ACC112 (cell line): ENCODE measurements at regions not wholly inside any gene's neighbourhood (a gene's known extent, or its start where the extent isn't known, plus 50 kb on each side); places are given as distances from the start of the nearest gene placed in this dataset.

Experiments used
- H2AFZ ChIP-seq: fragments of 200-600 bp; sonication (generic); one replicate; pipeline ENCODE4 v1.6.0; 2017; ENCODE audit warnings: antibody characterized with exemption, low read length; ENCODE audit not compliant: unreplicated experiment
- H3K27ac ChIP-seq: fragments of 200-600 bp; sonication (generic); 2 replicates; pipeline ENCODE4 v1.5.1; 2014; ENCODE audit warnings: low read depth, mild to moderate bottlenecking, antibody characterized with exemption, low read length, moderate library complexity
- H3K27me3 ChIP-seq: fragments of 200-600 bp; sonication (generic); 2 replicates; pipeline ENCODE4 v1.6.1; 2014; ENCODE audit warnings: mild to moderate bottlenecking, antibody characterized with exemption, low read length, moderate library complexity, mixed read lengths; ENCODE audit not compliant: insufficient read depth
- H3K36me3 ChIP-seq: fragments of 200-600 bp; sonication (generic); 2 replicates; pipeline ENCODE4 v1.6.1; 2016; ENCODE audit warnings: mild to moderate bottlenecking, antibody characterized with exemption, low read length, moderate library complexity, mixed read lengths; ENCODE audit not compliant: insufficient read depth
- H3K4me1 ChIP-seq: fragments of 200-600 bp; sonication (generic); one replicate; pipeline ENCODE4 v1.6.1; 2016; ENCODE audit warnings: low read length, mixed read lengths; ENCODE audit not compliant: insufficient read depth, unreplicated experiment, control insufficient read depth
- H3K4me3 ChIP-seq: fragments of 200-600 bp; sonication (generic); 2 replicates; pipeline ENCODE4 v1.5.1; 2014; ENCODE audit warnings: mild to moderate bottlenecking, low read depth, low read length
- H3K79me2 ChIP-seq: fragments of 200-600 bp; sonication (generic); one replicate; pipeline ENCODE4 v1.6.0; 2016; ENCODE audit warnings: low read length; ENCODE audit not compliant: control insufficient read depth, unreplicated experiment, insufficient read depth

GRCh38 chr2:100675373-100675772 lies 112.6 kb downstream of the PDCL3 start:
- Histone ChIP-seq H2AFZ (no peak overlapping the region), H3K79me2 (no peaks in the 10 kb centered on the region), H3K27me3 (peaks cover 7% of the 10 kb centered on the region), H3K36me3 (no peaks in the 10 kb centered on the region), H3K4me3 (no peak overlapping the region), H3K4me1 (no peaks in the 10 kb centered on the region), H3K27ac (no peak overlapping the region)

GRCh38 chr2:100675855-100676254 lies 113.1 kb downstream of the PDCL3 start:
- peaks cover 4% of the 10 kb centered on the region for H3K27me3 ChIP-seq
- H3K4me1 ChIP-seq, result no peaks in the 10 kb centered on the region
- no peaks in the 10 kb centered on the region for H3K36me3 ChIP-seq
- no peak overlapping the region for H3K4me3 ChIP-seq
- H2AFZ ChIP-seq, result no peak overlapping the region
- H3K79me2 ChIP-seq, result no peaks in the 10 kb centered on the region
- H3K27ac ChIP-seq, result no peak overlapping the region

GRCh38 chr2:100676346-100676745 lies 113.6 kb downstream of the PDCL3 start:
- H3K27ac ChIP-seq, result no peak overlapping the region
- H3K36me3 ChIP-seq, result no peaks in the 10 kb centered on the region
- H3K4me1 ChIP-seq, result no peaks in the 10 kb centered on the region
- no peak overlapping the region for H3K4me3 ChIP-seq
- H3K27me3 ChIP-seq, result peaks cover 4% of the 10 kb centered on the region
- no peaks in the 10 kb centered on the region for H3K79me2 ChIP-seq
- H2AFZ ChIP-seq, result no peak overlapping the region

- H3K27ac ChIP-seq, result no peak overlapping the region
- H3K4me1 ChIP-seq, result no peaks in the 10 kb centered on the region
- H3K27me3 ChIP-seq, result peaks cover 13% of the 10 kb centered on the region
These were observed 114.9 kb downstream of the PDCL3 start for GRCh38 chr2:100677611-100678185.

GRCh38 chr2:100679211-100679610 lies 116.4 kb downstream of the PDCL3 start:
- no peaks in the 10 kb centered on the region for H3K36me3 ChIP-seq
- no peak overlapping the region for H3K27ac ChIP-seq
- no peak overlapping the region for H2AFZ ChIP-seq
- no peak overlapping the region for H3K4me3 ChIP-seq
- no peaks in the 10 kb centered on the region for H3K79me2 ChIP-seq
- no peaks in the 10 kb centered on the region for H3K4me1 ChIP-seq
- H3K27me3 ChIP-seq, result peaks cover 27% of the 10 kb centered on the region

More at GRCh38 chr2:100677611-100678185, 114.9 kb downstream of the PDCL3 start:
- Histone ChIP-seq H3K79me2 (no peaks in the 10 kb centered on the region), H3K36me3 (no peaks in the 10 kb centered on the region), H3K4me3 (no peak overlapping the region), H2AFZ (no peak overlapping the region)

- Histone ChIP-seq H3K36me3 (no peaks in the 10 kb centered on the region), H3K27me3 (peaks cover 25% of the 10 kb centered on the region), H3K27ac (no peak overlapping the region), H3K4me1 (no peaks in the 10 kb centered on the region), H3K79me2 (no peaks in the 10 kb centered on the region), H2AFZ (no peak overlapping the region), H3K4me3 (no peak overlapping the region)
These were observed 119.7 kb downstream of the PDCL3 start for GRCh38 chr2:100682536-100682935.

GRCh38 chr2:100683231-100683630 lies 120.4 kb downstream of the PDCL3 start:
- Histone ChIP-seq H2AFZ (no peak overlapping the region), H3K27ac (no peak overlapping the region), H3K27me3 (peaks cover 25% of the 10 kb centered on the region), H3K36me3 (no peaks in the 10 kb centered on the region), H3K4me3 (no peak overlapping the region), H3K79me2 (no peaks in the 10 kb centered on the region), H3K4me1 (no peaks in the 10 kb centered on the region)

GRCh38 chr2:100691846-100692245 lies 128.1 kb upstream of the NPAS2 start:
- Histone ChIP-seq H3K27ac (no peak overlapping the region), H3K79me2 (no peaks in the 10 kb centered on the region), H3K4me3 (no peak overlapping the region), H2AFZ (no peak overlapping the region), H3K36me3 (no peaks in the 10 kb centered on the region), H3K27me3 (peaks cover 19% of the 10 kb centered on the region), H3K4me1 (no peaks in the 10 kb centered on the region)

GRCh38 chr2:100692381-100692780 lies 127.6 kb upstream of the NPAS2 start:
- Histone ChIP-seq H3K27me3 (peaks cover 19% of the 10 kb centered on the region), H3K4me3 (no peak overlapping the region), H3K36me3 (no peaks in the 10 kb centered on the region), H3K4me1 (no peaks in the 10 kb centered on the region), H2AFZ (no peak overlapping the region), H3K79me2 (no peaks in the 10 kb centered on the region), H3K27ac (no peak overlapping the region)

GRCh38 chr2:100692906-100693305 lies 127.0 kb upstream of the NPAS2 start:
- H3K27ac ChIP-seq, result no peak overlapping the region
- no peaks in the 10 kb centered on the region for H3K36me3 ChIP-seq
- no peak overlapping the region for H2AFZ ChIP-seq
- no peaks in the 10 kb centered on the region for H3K4me1 ChIP-seq
- peaks cover 21% of the 10 kb centered on the region for H3K27me3 ChIP-seq
- H3K4me3 ChIP-seq, result no peak overlapping the region
- H3K79me2 ChIP-seq, result no peaks in the 10 kb centered on the region

- H3K27me3 ChIP-seq, result peaks cover 46% of the 10 kb centered on the region
- H3K79me2 ChIP-seq, result no peaks in the 10 kb centered on the region
- H3K4me1 ChIP-seq, result no peaks in the 10 kb centered on the region
- no peak overlapping the region for H2AFZ ChIP-seq
- H3K4me3 ChIP-seq, result no peak overlapping the region
- no peak overlapping the region for H3K27ac ChIP-seq
- no peaks in the 10 kb centered on the region for H3K36me3 ChIP-seq
These were observed 120.8 kb upstream of the NPAS2 start for GRCh38 chr2:100699131-100699530.
